Hepatocyte (in vitro differentiated cells): ENCODE measurements at regions not wholly inside any gene's neighbourhood (a gene's known extent, or its start where the extent isn't known, plus 50 kb on each side); places are given as distances from the start of the nearest gene placed in this dataset.

Source experiments
- EZH2 ChIP-seq: fragments of 200-600 bp; sonication (generic); IDR thresholded peaks from 2 replicates; pipeline ENCODE4 v1.6.1; 2016; ENCODE audit warnings: antibody characterized with exemption, mild to moderate bottlenecking, borderline replicate concordance
- EZH2phosphoT487 ChIP-seq: fragments of 200-600 bp; sonication (generic); IDR thresholded peaks from one replicate; pipeline ENCODE4 v1.6.1; 2018; ENCODE audit warnings: antibody characterized with exemption, mild to moderate bottlenecking, low read depth, moderate library complexity; ENCODE audit not compliant: unreplicated experiment, severe bottlenecking
- TF ChIP-seq, protein P1 (sequence below): fragments of 200-600 bp; sonication (generic); IDR thresholded peaks from 2 replicates; pipeline ENCODE4 v1.5.1; 2016; ENCODE audit warnings: antibody characterized with exemption, mild to moderate bottlenecking; ENCODE audit not compliant: poor library complexity

DNA sequence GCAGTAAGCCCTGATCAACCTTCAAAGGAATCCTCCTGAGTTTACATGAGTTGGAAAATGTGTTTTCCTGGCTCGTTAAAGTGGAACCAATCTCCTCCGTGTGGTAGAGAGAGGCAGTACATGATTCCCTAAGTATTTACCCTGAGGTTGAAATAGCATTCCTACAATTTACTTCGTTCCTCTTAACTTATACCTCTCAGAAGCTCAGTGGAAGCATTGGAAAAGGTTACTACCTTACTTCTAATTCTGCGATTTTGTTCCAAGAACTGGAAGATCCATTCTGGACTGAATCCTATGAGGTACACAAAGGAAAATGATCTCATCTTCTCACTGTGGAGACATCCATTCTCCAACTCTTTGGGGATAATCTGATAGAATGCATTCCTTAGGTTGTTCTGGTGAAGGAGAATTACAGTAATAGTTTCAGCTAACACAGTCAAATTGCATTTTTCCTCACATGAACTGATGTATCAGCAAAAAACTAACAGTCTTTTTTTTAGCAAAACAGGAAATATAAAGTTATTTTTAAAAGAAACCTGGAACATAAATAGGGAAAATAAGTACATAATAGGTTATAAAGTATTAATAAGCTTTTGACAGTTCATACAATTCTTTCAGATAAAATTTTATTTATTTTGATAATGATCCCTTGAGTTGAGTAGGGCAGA is 475.6 kb downstream of the PDZRN4 start:
- no peak for TF ChIP-seq EZH2phosphoT487
- no peak for TF ChIP-seq EZH2
- TF ChIP-seq, protein P1, sequence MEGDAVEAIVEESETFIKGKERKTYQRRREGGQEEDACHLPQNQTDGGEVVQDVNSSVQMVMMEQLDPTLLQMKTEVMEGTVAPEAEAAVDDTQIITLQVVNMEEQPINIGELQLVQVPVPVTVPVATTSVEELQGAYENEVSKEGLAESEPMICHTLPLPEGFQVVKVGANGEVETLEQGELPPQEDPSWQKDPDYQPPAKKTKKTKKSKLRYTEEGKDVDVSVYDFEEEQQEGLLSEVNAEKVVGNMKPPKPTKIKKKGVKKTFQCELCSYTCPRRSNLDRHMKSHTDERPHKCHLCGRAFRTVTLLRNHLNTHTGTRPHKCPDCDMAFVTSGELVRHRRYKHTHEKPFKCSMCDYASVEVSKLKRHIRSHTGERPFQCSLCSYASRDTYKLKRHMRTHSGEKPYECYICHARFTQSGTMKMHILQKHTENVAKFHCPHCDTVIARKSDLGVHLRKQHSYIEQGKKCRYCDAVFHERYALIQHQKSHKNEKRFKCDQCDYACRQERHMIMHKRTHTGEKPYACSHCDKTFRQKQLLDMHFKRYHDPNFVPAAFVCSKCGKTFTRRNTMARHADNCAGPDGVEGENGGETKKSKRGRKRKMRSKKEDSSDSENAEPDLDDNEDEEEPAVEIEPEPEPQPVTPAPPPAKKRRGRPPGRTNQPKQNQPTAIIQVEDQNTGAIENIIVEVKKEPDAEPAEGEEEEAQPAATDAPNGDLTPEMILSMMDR: peak; percentile 59
